ENCODE measurements at regions not wholly inside any gene's neighbourhood (a gene's known extent, or its start where the extent isn't known, plus 50 kb on each side); places are given as distances from the start of the nearest gene placed in this dataset.

DNA sequence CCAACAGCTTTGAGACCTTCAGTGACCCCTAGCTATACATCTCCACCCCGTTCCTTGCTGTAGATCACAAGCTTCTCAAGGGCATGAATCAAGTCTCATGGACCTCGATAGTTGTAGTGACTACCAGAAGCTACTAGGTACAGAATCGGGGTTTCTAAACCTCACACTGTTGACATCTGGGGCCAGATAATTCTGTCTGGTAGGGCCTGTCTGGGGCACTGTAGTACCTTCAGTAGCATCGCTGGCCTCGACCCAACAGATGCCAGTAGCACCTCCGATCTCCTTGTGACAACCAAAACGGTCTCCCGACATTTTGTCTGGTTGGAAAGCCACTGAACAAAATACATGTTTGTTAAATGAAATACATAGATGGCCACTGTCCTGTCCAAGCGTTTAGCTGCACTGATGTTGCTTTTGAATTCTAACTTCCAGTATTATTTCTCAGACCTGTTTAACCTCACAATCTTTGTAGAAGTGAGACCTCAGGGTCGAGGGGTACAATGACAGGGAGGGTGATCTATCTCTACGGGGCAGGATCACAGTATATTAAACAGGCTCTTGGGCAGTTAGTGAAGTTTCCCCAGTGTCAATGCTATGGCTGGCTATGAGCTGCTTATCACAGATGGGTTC, 262.5 kb upstream of the IGF1R start:
- Mint-ChIP-seq H3K27me3 (ENCODE audit: low read depth) (peaks cover 5% of the 10 kb centered on the region), H3K9me3 (peaks cover 10% of the 10 kb centered on the region; the same call in 1 of the 2 replicates), H3K4me3 (no peak overlapping the region), H3K36me3 (no peaks in the 10 kb centered on the region), H3K27ac (no peak overlapping the region), H3K4me1 (peaks cover 14% of the 10 kb centered on the region)
- POLR2A ChIA-PET = no interaction called here
- CTCF ChIA-PET = interaction anchor here (2.0 kb wide), 1 partner anchor 74 kb away, joined by 5 read pairs; no protein-coding TSS in a partner anchor
- ATAC-seq (no peak), DNase-seq (ENCODE audit: low spot score) (no peak)
- no peak for TF ChIP-seq RORB (CRISPR knock-in tag; IDR thresholded peaks at IDR 0.05)

DNA sequence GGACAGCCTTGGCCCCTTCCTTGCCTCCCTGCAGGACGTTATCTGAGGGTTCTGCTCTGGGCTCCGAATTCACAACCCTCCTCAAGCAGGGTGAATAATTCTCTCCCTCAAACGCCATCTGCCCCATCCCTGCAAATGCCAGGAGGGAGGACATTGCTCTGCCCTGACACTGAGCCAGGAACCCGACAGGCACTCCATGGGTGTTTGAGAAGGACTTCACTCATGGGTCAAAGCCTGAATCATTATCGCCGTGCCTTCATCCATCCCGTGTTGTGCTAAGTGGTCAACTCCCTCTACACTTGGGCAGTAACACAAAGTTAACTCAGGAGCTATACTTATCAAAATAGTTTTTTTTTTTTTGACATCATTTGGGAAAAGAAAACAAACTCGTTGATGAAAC, 261.8 kb upstream of the IGF1R start:
- no peak overlapping the region for H3K27ac Mint-ChIP-seq
- ATAC-seq = no peak
- ChIA-PET POLR2A (no interaction called here), CTCF (interaction anchor here (2.0 kb wide), 1 partner anchor 75 kb away, joined by 5 read pairs; no protein-coding TSS in a partner anchor)
- H3K27me3 Mint-ChIP-seq (ENCODE audit: low read depth) = peaks cover 5% of the 10 kb centered on the region
- no peak for TF ChIP-seq FOXK1 (CRISPR knock-in tag; IDR thresholded peaks at IDR 0.05)
- TF ChIP-seq ZNF121 (CRISPR knock-in tag; IDR thresholded peaks at IDR 0.05) = no peak
- TF ChIP-seq OVOL2 (CRISPR knock-in tag; IDR thresholded peaks at IDR 0.05; ENCODE audit: borderline replicate concordance) = no peak
- TF ChIP-seq, protein P1, sequence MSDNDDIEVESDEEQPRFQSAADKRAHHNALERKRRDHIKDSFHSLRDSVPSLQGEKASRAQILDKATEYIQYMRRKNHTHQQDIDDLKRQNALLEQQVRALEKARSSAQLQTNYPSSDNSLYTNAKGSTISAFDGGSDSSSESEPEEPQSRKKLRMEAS (CRISPR knock-in tag; IDR thresholded peaks at IDR 0.05) = no peak
- no peak for TF ChIP-seq PRRX2 (CRISPR knock-in tag; IDR thresholded peaks at IDR 0.05)
- TF ChIP-seq GABPB1 (CRISPR knock-in tag; IDR thresholded peaks at IDR 0.05) = no peak
- TF ChIP-seq ZNF396 (CRISPR knock-in tag; IDR thresholded peaks at IDR 0.05; ENCODE audit: borderline replicate concordance) = no peak
- no peak for TF ChIP-seq RELA (CRISPR knock-in tag; IDR thresholded peaks at IDR 0.05; ENCODE audit: borderline replicate concordance)
- TF ChIP-seq, protein P2, sequence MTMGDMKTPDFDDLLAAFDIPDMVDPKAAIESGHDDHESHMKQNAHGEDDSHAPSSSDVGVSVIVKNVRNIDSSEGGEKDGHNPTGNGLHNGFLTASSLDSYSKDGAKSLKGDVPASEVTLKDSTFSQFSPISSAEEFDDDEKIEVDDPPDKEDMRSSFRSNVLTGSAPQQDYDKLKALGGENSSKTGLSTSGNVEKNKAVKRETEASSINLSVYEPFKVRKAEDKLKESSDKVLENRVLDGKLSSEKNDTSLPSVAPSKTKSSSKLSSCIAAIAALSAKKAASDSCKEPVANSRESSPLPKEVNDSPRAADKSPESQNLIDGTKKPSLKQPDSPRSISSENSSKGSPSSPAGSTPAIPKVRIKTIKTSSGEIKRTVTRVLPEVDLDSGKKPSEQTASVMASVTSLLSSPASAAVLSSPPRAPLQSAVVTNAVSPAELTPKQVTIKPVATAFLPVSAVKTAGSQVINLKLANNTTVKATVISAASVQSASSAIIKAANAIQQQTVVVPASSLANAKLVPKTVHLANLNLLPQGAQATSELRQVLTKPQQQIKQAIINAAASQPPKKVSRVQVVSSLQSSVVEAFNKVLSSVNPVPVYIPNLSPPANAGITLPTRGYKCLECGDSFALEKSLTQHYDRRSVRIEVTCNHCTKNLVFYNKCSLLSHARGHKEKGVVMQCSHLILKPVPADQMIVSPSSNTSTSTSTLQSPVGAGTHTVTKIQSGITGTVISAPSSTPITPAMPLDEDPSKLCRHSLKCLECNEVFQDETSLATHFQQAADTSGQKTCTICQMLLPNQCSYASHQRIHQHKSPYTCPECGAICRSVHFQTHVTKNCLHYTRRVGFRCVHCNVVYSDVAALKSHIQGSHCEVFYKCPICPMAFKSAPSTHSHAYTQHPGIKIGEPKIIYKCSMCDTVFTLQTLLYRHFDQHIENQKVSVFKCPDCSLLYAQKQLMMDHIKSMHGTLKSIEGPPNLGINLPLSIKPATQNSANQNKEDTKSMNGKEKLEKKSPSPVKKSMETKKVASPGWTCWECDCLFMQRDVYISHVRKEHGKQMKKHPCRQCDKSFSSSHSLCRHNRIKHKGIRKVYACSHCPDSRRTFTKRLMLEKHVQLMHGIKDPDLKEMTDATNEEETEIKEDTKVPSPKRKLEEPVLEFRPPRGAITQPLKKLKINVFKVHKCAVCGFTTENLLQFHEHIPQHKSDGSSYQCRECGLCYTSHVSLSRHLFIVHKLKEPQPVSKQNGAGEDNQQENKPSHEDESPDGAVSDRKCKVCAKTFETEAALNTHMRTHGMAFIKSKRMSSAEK (CRISPR knock-in tag; IDR thresholded peaks at IDR 0.05; ENCODE audit: borderline replicate concordance) = no peak
- TF ChIP-seq, protein P3, sequence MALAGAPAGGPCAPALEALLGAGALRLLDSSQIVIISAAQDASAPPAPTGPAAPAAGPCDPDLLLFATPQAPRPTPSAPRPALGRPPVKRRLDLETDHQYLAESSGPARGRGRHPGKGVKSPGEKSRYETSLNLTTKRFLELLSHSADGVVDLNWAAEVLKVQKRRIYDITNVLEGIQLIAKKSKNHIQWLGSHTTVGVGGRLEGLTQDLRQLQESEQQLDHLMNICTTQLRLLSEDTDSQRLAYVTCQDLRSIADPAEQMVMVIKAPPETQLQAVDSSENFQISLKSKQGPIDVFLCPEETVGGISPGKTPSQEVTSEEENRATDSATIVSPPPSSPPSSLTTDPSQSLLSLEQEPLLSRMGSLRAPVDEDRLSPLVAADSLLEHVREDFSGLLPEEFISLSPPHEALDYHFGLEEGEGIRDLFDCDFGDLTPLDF (CRISPR knock-in tag; IDR thresholded peaks at IDR 0.05) = no peak
- no peak for TF ChIP-seq GRHL2 (CRISPR knock-in tag; IDR thresholded peaks at IDR 0.05; ENCODE audit: insufficient replicate concordance, severe bottlenecking)
- peaks cover 14% of the 10 kb centered on the region for H3K4me1 Mint-ChIP-seq
- no peaks in the 10 kb centered on the region for H3K36me3 Mint-ChIP-seq
- DNase-seq (ENCODE audit: low spot score) = no peak
- H3K9me3 Mint-ChIP-seq = peaks cover 5% of the 10 kb centered on the region; the same call in 1 of the 2 replicates
- H3K4me3 Mint-ChIP-seq = no peak overlapping the region

- ChIA-PET CTCF (no interaction called here), POLR2A (no interaction called here)
- Mint-ChIP-seq H3K4me3 (no peak overlapping the region), H3K27ac (no peak overlapping the region), H3K36me3 (no peaks in the 10 kb centered on the region), H3K9me3 (no peaks in the 10 kb centered on the region), H3K4me1 (peaks cover 14% of the 10 kb centered on the region), H3K27me3 (ENCODE audit: low read depth) (peaks cover 5% of the 10 kb centered on the region)
- DNase-seq (ENCODE audit: low spot score) = no peak
- TF ChIP-seq ZNF671 (CRISPR knock-in tag; IDR thresholded peaks at IDR 0.05) = no peak
- TF ChIP-seq NR2C2 (CRISPR knock-in tag; IDR thresholded peaks at IDR 0.05) = no peak
- TF ChIP-seq, protein P4, sequence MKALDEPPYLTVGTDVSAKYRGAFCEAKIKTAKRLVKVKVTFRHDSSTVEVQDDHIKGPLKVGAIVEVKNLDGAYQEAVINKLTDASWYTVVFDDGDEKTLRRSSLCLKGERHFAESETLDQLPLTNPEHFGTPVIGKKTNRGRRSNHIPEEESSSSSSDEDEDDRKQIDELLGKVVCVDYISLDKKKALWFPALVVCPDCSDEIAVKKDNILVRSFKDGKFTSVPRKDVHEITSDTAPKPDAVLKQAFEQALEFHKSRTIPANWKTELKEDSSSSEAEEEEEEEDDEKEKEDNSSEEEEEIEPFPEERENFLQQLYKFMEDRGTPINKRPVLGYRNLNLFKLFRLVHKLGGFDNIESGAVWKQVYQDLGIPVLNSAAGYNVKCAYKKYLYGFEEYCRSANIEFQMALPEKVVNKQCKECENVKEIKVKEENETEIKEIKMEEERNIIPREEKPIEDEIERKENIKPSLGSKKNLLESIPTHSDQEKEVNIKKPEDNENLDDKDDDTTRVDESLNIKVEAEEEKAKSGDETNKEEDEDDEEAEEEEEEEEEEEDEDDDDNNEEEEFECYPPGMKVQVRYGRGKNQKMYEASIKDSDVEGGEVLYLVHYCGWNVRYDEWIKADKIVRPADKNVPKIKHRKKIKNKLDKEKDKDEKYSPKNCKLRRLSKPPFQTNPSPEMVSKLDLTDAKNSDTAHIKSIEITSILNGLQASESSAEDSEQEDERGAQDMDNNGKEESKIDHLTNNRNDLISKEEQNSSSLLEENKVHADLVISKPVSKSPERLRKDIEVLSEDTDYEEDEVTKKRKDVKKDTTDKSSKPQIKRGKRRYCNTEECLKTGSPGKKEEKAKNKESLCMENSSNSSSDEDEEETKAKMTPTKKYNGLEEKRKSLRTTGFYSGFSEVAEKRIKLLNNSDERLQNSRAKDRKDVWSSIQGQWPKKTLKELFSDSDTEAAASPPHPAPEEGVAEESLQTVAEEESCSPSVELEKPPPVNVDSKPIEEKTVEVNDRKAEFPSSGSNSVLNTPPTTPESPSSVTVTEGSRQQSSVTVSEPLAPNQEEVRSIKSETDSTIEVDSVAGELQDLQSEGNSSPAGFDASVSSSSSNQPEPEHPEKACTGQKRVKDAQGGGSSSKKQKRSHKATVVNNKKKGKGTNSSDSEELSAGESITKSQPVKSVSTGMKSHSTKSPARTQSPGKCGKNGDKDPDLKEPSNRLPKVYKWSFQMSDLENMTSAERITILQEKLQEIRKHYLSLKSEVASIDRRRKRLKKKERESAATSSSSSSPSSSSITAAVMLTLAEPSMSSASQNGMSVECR (CRISPR knock-in tag; IDR thresholded peaks at IDR 0.05; ENCODE audit: borderline replicate concordance) = no peak
- ATAC-seq = no peak
These were observed 260.5 kb upstream of the IGF1R start for GRCh38 chr15:98387866-98388265.

Measured in WTC11 (cell line).